Occipital lobe (tissue), 1 donor: ENCODE measurements at regions not wholly inside any gene's neighbourhood (a gene's known extent, or its start where the extent isn't known, plus 50 kb on each side); places are given as distances from the start of the nearest gene placed in this dataset.
"Not testable (repeated sequence)": the region's sequence is repeated elsewhere in the genome, so short reads cannot be mapped to it uniquely, and the experiment has no call there.

Experiments
- DNase-seq: peaks from one replicate; lab custom pipeline; 2025; lab: John Stamatoyannopoulos, UW

DNA sequence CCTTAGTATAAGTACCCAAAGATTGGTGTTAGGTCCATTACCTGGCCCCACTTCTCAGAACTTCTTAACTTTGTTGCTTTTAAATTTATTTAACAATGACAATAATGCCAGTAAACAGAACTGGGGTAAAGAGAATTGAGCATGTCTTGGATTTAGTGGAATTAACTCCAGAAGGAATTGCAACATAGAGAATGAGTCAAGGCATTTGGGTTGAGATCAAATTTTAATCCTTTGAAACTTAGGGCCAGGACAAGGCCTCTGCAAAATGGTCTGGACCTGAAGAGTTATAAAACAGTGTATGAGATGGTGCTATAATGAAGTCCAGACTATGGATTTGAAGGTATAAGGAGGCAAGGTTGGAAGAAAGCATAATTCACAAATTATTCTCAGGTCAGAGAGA lies 1030.4 kb downstream of the SLITRK5 start:
- DNase-seq, result no peak

DNA sequence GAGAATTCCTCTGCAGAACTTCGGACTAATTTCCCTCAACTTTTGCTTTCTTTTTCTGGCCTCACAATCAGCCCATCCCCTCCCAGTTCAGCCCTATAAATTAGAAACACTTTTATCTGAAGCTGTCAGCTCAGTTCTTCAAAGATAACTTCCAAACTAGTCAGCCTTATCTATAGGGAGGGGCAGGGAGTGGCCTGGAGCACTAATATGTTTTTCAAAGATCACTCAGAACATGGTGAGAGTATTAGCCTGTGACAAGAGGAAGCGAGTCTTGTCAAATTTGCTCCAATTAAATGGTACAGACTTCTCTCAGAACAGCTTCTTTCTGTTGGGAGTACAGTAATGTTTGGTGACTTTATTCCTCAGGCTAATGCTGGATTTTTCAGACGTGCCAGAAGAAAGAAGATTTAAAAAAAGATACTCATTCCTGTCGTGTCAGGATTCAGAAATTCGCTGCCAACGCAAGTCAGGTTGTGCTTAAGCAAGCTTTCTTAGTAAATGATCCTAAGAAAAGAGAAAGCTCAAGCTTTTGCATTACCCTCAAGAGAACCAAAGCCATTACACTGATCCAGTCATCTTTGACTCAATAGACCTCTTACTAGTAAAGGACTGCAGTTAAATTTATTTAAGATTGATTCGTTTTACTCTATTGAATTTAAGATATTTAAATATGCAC lies 1033.6 kb downstream of the SLITRK5 start:
- no peak for DNase-seq

DNA sequence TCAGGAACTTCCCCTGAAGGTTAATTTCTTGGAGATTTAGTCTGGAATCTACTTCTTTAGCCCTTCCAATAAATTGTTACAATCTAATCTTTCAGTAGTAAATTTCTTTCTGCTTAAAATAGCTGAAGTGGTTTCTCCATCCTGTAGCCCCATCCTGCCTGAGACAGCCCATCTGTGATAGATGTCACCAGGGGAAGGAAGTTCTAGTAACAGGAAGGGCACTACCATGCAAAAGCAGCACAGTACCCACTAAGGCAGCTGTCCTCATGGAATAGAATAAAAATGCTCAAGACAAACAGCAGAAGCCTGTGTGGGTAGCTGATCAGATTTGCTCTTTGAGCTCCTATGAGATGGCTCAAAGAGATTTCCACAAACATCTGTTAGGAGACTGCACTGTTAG lies 1036.5 kb downstream of the SLITRK5 start:
- DNase-seq, result no peak

DNA sequence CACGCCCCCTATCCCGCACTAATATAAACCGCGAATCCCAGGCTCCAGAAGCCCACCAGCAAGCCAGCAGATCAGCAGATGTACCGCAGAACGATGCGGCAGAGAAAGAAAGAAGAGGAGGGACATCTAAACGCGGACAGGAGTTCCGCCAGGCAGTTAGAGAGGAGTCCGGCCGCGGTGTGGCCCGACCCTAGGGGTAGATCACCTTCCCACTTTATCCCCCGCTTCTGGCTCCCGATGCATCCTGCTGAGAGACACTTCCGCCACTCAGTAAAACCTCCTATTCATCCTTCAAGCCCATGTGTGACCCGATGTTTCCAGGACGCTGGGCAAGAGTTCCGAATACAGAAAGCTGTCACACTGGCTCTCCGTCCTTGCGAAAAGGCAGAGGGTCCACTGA lies 1046.8 kb downstream of the SLITRK5 start:
- DNase-seq, result no peak

DNA sequence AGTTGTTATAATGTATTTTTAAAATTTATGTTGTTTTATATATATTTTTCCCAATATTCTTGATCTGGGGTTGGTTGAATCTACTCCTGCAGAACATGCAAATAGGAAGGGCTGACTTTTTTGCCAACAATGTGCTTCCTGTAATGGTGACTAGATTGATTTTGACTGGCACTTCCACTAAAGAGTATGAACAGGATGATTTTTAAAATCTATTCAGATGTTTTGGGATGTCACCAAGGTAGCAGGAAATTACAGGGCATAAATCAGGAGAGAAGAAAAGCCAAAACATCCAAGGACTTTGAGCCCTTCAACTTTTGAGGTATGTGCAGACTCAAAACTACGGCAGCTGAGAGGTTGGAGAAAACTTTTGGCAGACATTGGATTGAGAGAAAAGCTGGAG lies 1047.6 kb downstream of the SLITRK5 start:
- DNase-seq, result no peak

DNA sequence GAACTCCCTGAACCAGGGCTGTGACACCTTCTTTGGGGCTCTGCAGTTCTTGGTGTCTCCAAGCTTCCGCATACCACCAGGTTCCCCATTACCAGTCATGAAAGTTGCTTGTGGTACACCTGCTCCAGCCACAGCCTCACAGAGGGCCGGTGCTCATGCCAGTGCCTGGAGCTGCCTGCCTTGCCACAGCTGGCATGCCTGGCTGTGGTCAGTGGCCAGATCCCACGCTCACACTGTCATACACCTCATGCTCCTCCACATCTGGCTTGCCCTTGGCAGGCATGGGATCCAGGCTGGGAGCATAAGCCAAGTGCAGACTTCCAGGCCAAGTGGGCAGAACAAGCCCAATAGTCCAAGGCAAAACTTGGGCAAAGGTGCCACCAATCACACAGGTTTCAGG lies 1054.9 kb downstream of the SLITRK5 start:
- DNase-seq, result no peak

DNA sequence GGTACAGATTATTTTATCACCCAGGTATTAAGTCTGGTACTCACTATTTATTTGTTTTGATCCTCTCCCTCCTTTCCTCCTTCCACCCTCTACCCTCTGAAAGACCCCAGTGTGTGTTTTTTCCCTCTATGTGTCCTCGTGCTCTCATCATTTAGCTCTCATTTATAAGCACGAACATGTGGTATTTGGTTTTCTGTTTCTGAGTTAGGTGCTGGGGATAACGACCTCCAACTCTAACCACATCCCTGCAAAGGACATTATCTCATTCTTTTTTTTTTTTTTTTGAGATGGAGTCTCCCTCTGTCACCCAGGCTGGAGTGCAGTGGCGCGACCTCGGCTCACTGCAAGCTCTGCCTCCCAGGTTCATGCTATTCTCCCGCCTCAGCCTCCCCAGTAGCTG lies 1056.1 kb downstream of the SLITRK5 start:
- not testable (repeated sequence) for DNase-seq

DNA sequence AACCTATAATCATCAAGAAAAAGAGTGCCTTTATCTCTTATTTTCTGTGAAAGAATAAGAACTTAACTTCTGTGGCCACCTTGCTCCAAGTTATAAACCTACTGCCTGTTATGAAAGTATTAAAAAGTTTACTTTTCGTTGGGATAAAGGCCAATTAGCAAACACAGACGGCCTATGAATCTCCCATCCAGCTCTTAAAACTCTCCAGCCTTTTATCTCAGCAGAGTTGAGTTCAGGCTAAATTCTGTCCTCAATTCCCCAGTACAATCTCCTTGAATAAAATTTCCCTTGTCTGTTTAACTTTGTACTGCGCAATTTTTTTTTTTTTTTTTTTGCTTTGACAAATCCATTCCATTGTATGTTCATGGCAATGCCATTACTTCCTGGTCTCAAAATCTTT lies 1058.4 kb downstream of the SLITRK5 start:
- no peak for DNase-seq

DNA sequence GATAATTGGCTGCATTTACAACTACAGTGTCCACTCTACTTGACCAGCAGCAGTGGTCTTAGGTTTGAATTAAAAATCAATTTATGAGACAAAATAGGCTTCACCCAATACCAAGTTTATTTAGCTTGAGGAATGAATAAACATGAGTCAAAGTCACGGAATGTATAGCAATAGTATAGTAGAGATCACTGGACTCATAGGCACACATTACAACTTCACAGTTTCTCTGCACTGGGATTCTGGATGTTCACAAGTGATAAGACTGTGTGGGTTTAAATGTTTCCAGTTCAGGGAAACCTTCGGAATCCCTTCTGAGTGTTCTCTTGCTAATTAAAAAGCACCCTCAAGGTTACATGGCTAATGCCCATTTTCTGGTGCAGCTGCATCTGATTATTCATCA lies 1064.9 kb downstream of the SLITRK5 start:
- DNase-seq, result no peak

DNA sequence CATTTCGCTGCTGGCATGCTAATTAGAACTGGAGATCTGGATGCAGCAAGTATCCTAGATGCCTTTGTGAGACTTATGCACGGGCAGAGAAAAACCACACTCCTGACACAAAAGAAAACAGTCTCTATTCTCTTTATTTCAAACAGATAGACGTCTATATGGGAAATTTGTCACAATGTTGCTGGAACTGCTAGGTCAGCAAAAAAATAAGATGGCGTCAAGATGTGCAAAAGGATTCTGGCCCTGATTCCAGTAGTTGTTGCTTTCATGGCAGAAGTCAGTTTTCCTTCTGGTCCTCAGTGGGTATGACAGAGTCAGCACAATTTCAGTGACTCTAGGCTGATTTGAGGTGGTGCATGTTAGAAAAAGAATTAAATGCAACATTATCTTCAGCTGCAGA lies 1068.0 kb downstream of the SLITRK5 start:
- no peak for DNase-seq

DNA sequence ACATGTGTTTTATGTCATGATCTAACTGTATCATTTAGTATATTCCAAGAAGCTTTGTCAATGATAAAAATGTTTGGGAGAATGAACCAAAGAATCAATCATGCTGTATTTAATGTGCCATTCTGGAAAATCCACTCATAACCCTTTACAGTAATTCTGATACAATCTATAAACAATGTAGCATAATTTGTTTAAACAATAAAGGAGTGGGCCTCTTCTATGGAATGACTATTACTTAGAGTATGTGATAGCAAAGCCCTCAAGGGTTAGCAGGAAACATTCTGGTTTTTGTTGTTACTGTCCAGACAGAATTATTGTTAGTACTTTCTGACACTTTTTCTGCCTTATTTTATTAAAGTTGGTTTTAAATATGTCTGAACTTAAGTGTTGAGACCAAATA lies 1073.1 kb downstream of the SLITRK5 start:
- DNase-seq, result no peak

DNA sequence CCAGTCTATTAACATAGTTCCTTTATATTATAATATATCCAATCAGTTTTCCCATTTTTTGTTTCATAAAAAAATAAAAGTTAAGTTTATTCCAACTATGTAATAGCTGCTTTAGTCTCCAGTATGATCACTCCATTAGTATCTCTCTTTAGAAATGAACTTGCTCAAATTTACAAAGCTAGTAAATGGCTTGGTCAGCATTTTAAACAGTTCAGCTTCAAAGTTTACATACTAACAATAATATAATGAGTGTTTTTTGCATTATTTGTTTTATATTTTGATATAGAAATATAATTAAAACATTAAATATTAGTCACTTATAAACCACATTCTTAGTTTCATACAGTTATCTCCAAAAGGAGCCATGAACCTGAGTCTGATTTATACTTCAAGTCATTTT lies 1073.8 kb downstream of the SLITRK5 start:
- DNase-seq, result no peak

DNA sequence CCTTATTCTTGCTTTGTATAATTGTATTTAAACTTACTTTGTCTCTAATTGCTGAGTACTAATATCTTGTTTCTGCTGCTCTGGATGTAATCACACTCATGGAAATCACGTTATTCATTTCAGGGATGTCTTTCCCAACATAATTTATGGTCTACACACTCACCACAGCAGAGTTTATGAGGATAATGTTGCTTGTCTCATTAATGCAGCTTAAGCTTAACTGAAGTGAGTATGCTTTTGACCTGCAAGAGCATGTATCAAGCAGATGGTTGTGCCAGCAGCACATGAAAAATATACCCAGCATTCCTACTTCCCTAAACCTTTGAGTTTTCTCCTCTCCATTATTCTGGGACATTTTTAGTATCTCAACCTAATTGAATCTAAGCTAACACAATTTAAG lies 1080.9 kb downstream of the SLITRK5 start:
- DNase-seq, result no peak

DNA sequence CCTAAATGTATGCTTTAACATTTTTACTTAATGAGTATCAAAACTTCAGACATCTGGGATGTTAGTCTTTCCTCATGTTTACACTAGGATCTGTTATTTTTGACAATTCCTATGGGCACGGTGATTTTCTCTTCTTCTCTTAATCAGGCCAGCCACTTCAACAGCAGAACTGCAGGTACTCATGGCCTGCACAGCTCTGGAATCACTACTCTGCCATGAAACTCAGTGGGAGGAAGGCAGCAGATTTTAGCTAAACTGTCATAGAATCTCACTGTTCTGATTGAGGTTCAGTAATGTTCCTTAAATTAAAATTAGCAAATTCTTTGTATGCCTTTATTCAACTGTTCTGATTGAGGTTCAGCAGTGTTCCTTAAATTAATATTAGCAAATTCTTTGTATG lies 1083.0 kb downstream of the SLITRK5 start:
- no peak for DNase-seq

DNA sequence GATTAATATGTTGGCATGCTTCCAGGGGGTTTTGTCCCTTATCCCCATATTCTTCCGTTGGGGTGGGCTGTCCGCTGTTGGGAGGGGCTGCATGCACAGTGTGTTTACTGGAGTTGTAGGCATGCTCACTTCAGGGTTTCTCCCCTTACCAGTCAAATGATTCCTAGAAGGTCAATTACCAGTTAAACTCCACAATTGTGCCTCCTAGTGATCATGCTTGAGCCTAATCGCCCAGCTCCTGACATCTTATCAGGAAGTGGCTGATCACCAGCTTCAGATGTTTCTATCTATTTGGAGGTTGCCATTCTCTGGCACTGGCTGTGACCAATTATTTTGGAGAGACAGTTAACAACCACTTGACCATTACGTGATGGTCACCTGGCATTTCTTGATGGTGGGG lies 1090.0 kb downstream of the SLITRK5 start:
- DNase-seq, result no peak

DNA sequence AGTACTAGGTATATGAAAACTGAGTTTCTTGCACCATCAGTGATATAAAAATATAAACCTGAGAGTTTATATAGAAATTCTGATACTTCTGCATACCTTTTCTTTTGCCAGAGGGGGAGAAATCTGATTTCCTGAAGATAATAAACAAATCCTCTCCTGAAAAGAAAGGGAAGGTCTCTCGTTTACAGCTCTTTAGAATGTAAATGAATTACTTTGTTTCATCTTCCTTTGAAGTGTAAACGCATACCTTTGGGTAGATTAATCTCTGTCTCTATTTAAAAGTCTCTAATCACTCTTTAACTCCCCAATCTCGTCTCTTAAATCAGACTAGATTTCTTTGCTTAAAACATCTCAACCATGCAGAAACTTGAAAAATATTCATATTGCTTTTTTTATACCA lies 1092.9 kb downstream of the SLITRK5 start:
- DNase-seq, result no peak

DNA sequence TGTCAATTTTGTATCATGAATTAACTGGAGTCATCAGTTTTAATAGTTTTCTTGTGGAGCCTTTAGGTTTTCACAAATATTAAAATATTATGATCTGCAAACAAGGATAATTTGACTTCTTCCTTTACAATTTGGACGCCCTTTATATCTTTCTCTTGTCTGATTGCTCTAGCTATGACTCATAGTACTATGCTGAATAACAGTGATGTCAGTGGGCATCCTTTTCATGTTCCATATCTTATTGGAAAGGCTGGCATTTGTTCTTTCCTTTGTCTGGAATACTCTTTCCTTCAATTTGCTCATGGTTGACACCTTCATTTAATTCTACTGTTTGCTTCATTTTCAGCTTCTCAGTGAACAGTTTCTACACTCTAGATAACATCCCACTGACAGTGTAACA lies 1129.3 kb downstream of the SLITRK5 start:
- DNase-seq, result no peak

DNA sequence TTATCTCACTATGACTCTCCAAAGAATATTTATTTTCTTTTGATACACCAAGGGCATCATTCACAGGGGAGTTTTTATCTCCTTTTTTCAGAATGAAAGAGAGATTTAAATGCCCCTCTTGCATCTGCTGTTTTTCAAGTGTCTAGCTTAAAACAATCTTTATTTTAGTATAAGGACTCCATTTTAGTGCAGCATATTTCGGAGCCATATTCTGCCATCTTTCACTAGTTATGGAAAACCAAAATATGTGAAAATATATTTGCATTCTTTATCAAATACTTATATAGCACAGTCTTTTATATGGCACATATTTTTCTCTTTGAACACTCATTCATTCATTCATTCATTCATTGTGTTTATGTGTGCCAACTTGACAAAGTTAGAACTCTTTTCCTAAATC lies 1130.2 kb downstream of the SLITRK5 start:
- no peak for DNase-seq

DNA sequence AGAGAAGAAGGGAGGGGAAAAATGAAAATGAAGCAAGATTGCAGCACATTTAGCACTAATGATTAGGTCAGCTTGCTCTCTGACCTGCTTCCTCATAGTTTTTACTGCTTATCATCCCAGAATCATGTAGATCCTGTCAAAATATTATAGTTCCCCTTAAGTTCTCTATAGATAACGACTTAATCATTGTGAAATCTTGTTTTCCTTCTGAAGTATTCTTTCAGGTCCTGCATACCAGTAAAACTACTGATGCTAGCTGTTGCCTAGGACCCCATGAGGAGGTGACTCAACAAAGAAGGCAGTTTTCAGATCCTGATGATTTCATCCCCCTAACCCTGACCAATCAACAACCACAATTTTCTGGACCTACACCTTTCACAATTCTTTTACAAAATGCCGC lies 1131.7 kb downstream of the SLITRK5 start:
- no peak for DNase-seq

DNA sequence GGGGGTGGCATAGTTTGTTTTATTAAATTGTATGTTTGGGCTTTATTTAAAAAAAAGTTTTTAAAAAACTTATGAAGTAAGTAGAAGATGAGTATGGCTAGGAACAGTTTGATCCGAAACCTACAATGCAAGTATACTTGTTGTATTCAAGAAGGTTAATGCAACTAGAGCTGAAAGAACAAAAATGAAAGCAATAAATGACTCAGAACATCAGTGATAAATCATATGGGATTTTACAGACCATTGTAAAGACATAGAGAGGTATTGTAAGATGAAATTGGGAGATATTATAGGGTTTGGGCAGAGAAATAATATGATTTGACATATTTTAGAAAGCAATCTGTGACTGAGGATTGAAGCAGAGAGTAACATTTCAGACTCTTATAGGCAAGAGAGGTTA lies 1135.3 kb downstream of the SLITRK5 start:
- no peak for DNase-seq

DNA sequence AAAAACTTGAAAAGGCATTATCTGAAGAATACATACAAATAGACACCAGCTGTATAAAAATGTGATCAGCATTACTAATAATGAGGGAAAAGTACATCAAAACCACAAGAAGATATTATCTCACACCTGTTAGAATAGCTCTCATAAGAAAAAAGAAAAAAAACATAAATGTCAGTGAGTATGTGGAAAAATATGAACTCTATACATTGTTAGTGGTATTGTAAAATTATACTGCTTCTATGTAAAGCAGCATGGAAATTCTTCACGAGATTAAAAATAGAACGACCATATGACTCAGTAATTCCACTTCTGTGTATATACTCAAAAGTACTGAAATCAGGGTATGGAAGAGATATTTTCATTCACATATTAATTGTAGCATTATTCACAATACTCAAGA lies 1146.4 kb downstream of the SLITRK5 start:
- DNase-seq, result no peak

DNA sequence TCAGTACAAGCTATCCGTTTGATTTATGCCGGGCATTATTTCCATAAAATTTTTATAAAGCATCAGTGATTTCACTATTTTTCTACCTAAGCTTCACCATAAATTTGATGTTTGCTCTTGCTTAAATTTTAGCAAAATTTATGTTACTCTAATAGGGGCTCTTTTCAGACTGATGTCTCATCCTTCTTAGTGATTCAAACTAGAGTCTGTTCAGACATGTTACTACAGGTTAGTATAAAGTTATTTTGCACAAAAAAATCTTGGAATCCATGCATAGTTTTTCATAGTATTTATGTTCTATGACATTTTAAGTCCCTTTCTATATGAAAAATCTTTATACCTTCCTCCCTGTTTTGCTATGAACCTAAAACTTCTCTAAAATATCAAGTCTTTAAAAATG lies 1151.9 kb downstream of the SLITRK5 start:
- no peak for DNase-seq

DNA sequence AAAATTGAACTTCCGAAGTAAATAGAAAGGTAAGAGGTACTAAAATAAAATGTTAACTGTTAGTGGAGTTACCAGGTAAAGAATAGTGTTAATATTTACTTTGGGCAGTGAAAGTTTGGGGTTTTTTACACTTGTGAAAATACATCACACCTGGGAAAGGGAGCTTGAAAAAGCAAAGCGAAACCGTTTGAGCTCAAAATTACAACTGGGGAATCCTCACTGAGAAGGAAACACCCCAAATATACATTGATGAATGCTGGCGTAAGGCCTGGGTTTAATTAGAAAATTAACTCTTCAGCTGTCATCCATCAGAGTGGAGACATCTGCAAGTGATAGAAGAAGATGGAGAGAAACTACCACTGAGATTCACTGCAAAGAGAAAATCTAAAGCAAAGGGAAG lies 1153.0 kb downstream of the SLITRK5 start:
- no peak for DNase-seq

DNA sequence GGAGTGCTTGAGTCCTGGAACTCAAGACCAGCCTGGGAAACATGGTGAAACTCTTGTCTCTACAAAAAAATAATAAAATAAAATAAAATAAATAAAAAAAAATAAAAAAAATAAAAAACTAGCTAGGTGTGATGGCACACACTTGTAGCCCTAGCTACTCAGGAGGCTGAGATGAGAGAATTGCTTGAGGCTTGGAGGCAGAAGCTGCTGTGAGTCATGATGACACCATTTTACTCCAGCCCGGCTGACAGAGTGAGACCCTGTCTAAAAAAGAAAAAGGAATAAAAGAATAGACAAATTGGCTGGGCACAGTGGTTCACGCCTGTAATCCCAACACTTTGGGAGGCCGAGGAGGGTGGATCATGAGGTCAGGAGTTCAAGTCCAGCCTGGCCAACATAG lies 1168.9 kb downstream of the SLITRK5 start:
- DNase-seq, result no peak
